Upper lobe of left lung (tissue), 4 donors: ENCODE measurements at regions not wholly inside any gene's neighbourhood (a gene's known extent, or its start where the extent isn't known, plus 50 kb on each side); places are given as distances from the start of the nearest gene placed in this dataset.
"Not testable (repeated sequence)": the region's sequence is repeated elsewhere in the genome, so short reads cannot be mapped to it uniquely, and the experiment has no call there.

ENCODE experiments used
- CTCF ChIP-seq, 6 experiments: fragments of 450-650 bp in 4 of 6; fragments of 200-600 bp in 2 of 6; sonication (generic) in 2 of 6; IDR thresholded peaks; one replicate each; pipeline ENCODE4 v1.5.1; 2016 to 2019; ENCODE audit warnings: antibody characterized with exemption in 6 of 6
- EP300 ChIP-seq, 4 donors: sonication (generic); formaldehyde crosslinking; IDR thresholded peaks; one replicate each; pipeline ENCODE4 v1.5.1; 2017; ENCODE audit warnings: antibody characterized with exemption in 4 of 4, control low read depth in 2 of 4
- POLR2A ChIP-seq, 4 donors: fragments of 450-650 bp; IDR thresholded peaks; one replicate each; pipeline ENCODE4 v1.5.1; 2016 to 2017; ENCODE audit warnings: antibody characterized with exemption in 4 of 4, mild to moderate bottlenecking in 2 of 4
- POLR2AphosphoS5 ChIP-seq, 2 donors: sonication (generic); formaldehyde crosslinking; IDR thresholded peaks; one replicate each; pipeline ENCODE4 v1.5.1; 2017; ENCODE audit warnings: antibody characterized with exemption in 2 of 2

- TF ChIP-seq CTCF, POLR2AphosphoS5, POLR2A, EP300 (IDR thresholded peaks at IDR 0.05): not testable (repeated sequence)
Observed at GRCh38 chr4:169828329-169828728, 70.6 kb upstream of the HPF1 start.
